IMR-90 (cell line): ENCODE measurements at regions not wholly inside any gene's neighbourhood (a gene's known extent, or its start where the extent isn't known, plus 50 kb on each side); places are given as distances from the start of the nearest gene placed in this dataset.

Experiments
- ATAC-seq: fragments of 200-7000 bp; cut with Tn5 transposase; 2 replicates; pipeline ENCODE4 v1.9.1; 2020; ENCODE audit warnings: low read depth, mild to moderate bottlenecking, moderate library complexity
- BruUV-seq: library from RNA; stranded (reverse); fragments of 400-500 nt; replicated peaks from 2 replicates; lab custom pipeline; 2021; lab: Mats Ljungman, UMichigan
- CTCF ChIA-PET: fragments of 300-600 bp; formaldehyde crosslinking; extraction: SDS; loops from one replicate; lab custom pipeline; 2021; ENCODE audit warnings: antibody characterized with exemption; lab: Yijun Ruan, JAX
- POLR2A ChIA-PET: fragments of 300-600 bp; sonication (Branson Sonifier 250); formaldehyde crosslinking; loops from one replicate; lab custom pipeline; 2022; ENCODE audit warnings: antibody characterized with exemption; ENCODE audit not compliant: unreplicated experiment; lab: Charles Lee
- DNase-seq: peaks from one replicate; pipeline ENCODE4 v3.0.0; 2013
- H2AFZ ChIP-seq: replicated peaks from 2 replicates; pipeline ENCODE3; 2013; ENCODE audit warnings: low read length, mild to moderate bottlenecking; ENCODE audit not compliant: poor library complexity
- H2AK5ac ChIP-seq: 2 replicates; pipeline ENCODE4 v1.6.1; 2013; ENCODE audit warnings: low read depth, low read length, inconsistent platforms
- H2AK9ac ChIP-seq: replicated peaks from 2 replicates; pipeline ENCODE3; 2013; ENCODE audit warnings: mild to moderate bottlenecking, low read depth, low read length, moderate library complexity; ENCODE audit not compliant: poor library complexity
- H2BK120ac ChIP-seq: 2 replicates; pipeline ENCODE4 v1.6.1; 2013; ENCODE audit warnings: low read depth, low read length, inconsistent platforms
- H2BK15ac ChIP-seq: 3 replicates; pipeline ENCODE4 v1.6.1; 2013; ENCODE audit warnings: low read depth, low read length, inconsistent platforms
- H2BK20ac ChIP-seq: 2 replicates; pipeline ENCODE4 v1.6.1; 2013; ENCODE audit warnings: low read depth, mild to moderate bottlenecking, inconsistent platforms, low read length, moderate library complexity
- H2BK5ac ChIP-seq: 2 replicates; pipeline ENCODE4 v1.6.1; 2013; ENCODE audit warnings: mild to moderate bottlenecking, low read depth, low read length, inconsistent platforms; ENCODE audit not compliant: poor library complexity, severe bottlenecking
- H3K14ac ChIP-seq: replicated peaks from 2 replicates; pipeline ENCODE4 v1.6.1; 2013; ENCODE audit warnings: low read depth, low read length, inconsistent platforms
- H3K18ac ChIP-seq: 2 replicates; pipeline ENCODE4 v1.6.1; 2013; ENCODE audit warnings: low read depth, low read length, control low read depth
- H3K23ac ChIP-seq: 2 replicates; pipeline ENCODE4 v1.6.1; 2013; ENCODE audit warnings: low read depth, low read length, inconsistent platforms
- H3K27ac ChIP-seq: 2 replicates; pipeline ENCODE4 v1.5.1; 2013; ENCODE audit warnings: mild to moderate bottlenecking, control low read depth, low read length; ENCODE audit not compliant: insufficient read depth
- H3K27me3 ChIP-seq: 2 replicates; pipeline ENCODE4 v1.6.1; 2013; ENCODE audit warnings: low read length; ENCODE audit not compliant: control insufficient read depth, insufficient read depth
- H3K36me3 ChIP-seq: 2 replicates; pipeline ENCODE4 v1.6.1; 2013; ENCODE audit warnings: low read length, mixed read lengths; ENCODE audit not compliant: control insufficient read depth, insufficient read depth
- H3K4ac ChIP-seq: 2 replicates; pipeline ENCODE4 v1.6.1; 2013; ENCODE audit warnings: low read depth, low read length, inconsistent platforms
- H3K4me1 ChIP-seq: 2 replicates; pipeline ENCODE4 v1.6.1; 2013; ENCODE audit warnings: low read length, mixed read lengths; ENCODE audit not compliant: control insufficient read depth, insufficient read depth
- H3K4me2 ChIP-seq: 2 replicates; pipeline ENCODE4 v1.6.1; 2013; ENCODE audit warnings: low read depth, mild to moderate bottlenecking, control low read depth, low read length, moderate library complexity
- H3K4me3 ChIP-seq: 2 replicates; pipeline ENCODE4 v1.5.1; 2013; ENCODE audit warnings: low read depth, mild to moderate bottlenecking, control low read depth, low read length, moderate library complexity; ENCODE audit not compliant: insufficient read depth
- H3K56ac ChIP-seq: 2 replicates; pipeline ENCODE4 v1.6.1; 2013; ENCODE audit warnings: low read length, inconsistent platforms; ENCODE audit not compliant: insufficient read depth; ENCODE audit errors: extremely low read depth
- H3K79me1 ChIP-seq, 2 experiments: 2 replicates each; pipeline ENCODE4 v1.6.1; 2013; ENCODE audit warnings: low read length in 2 of 2, inconsistent platforms in 1 of 2, low read depth in 1 of 2
- H3K9ac ChIP-seq: 2 replicates; pipeline ENCODE4 v1.6.1; 2013; ENCODE audit warnings: low read depth, low read length, control low read depth
- H3K9me1 ChIP-seq: 2 replicates; pipeline ENCODE4 v1.6.1; 2013; ENCODE audit warnings: low read length, inconsistent platforms; ENCODE audit not compliant: insufficient read depth
- H3K9me3 ChIP-seq: 2 replicates; pipeline ENCODE4 v1.6.1; 2013; ENCODE audit warnings: low read length; ENCODE audit not compliant: control insufficient read depth, insufficient read depth
- H4K20me1 ChIP-seq: 2 replicates; pipeline ENCODE4 v1.6.1; 2013; ENCODE audit warnings: low read length, inconsistent platforms; ENCODE audit not compliant: insufficient read depth
- H4K5ac ChIP-seq: 2 replicates; pipeline ENCODE4 v1.6.1; 2013; ENCODE audit warnings: mild to moderate bottlenecking, low read depth, low read length, control low read depth
- H4K8ac ChIP-seq, 2 experiments: 2 replicates each; pipeline ENCODE4 v1.6.1; 2013; ENCODE audit warnings: low read depth in 2 of 2, low read length in 2 of 2, control low read depth in 1 of 2, inconsistent platforms in 1 of 2
- H4K91ac ChIP-seq: 2 replicates; pipeline ENCODE4 v1.6.1; 2013; ENCODE audit warnings: low read depth, low read length, inconsistent platforms; ENCODE audit not compliant: insufficient read depth
- BHLHE40 ChIP-seq: fragments of 150-350 bp; IDR thresholded peaks from 2 replicates; pipeline ENCODE4 v1.6.1; 2016; ENCODE audit warnings: mild to moderate bottlenecking, low read depth, low read length
- CHD1 ChIP-seq: IDR thresholded peaks from 2 replicates; pipeline ENCODE4 v1.6.1; 2012; ENCODE audit warnings: low read depth, low read length, improper control_type of control experiment
- FOS ChIP-seq: fragments of 150-350 bp; IDR thresholded peaks from 2 replicates; pipeline ENCODE4 v1.6.1; 2016; ENCODE audit warnings: low read depth, low read length
- MXI1 ChIP-seq: IDR thresholded peaks from 2 replicates; pipeline ENCODE4 v1.6.1; 2012; ENCODE audit warnings: low read depth, mild to moderate bottlenecking, low read length, moderate library complexity, borderline replicate concordance
- NFE2L2 ChIP-seq: fragments of 150-350 bp; IDR thresholded peaks from 2 replicates; pipeline ENCODE4 v1.6.1; 2016; ENCODE audit warnings: low read depth, mild to moderate bottlenecking, low read length
- POLR2A ChIP-seq: IDR thresholded peaks from 2 replicates; pipeline ENCODE4 v1.6.1; 2012; ENCODE audit warnings: mild to moderate bottlenecking, low read depth, low read length
- SMC3 ChIP-seq: fragments of 150-350 bp; IDR thresholded peaks from 2 replicates; pipeline ENCODE4 v1.6.1; 2016; ENCODE audit warnings: low read depth, mild to moderate bottlenecking, antibody characterized with exemption, low read length, moderate library complexity
- WGBS, 2 experiments: methylation state at CpG; one replicate each; pipeline versions ENCODE4 v1.1.5 to v1.1.7; 2013; ENCODE audit warnings: missing lambda C conversion rate in 2 of 2; ENCODE audit not compliant: insufficient read length in 1 of 2; ENCODE audit errors: extremely low coverage in 2 of 2; 5-methylcytosine and 5-hydroxymethylcytosine counted together
- dilution Hi-C: fragments of 300-500 bp; cut with HindIII; formaldehyde crosslinking; loops from one replicate; pipeline ENCODE4 v1.14.3; 2018; ENCODE audit warnings: low sequenced_read_pairs; ENCODE audit not compliant: unreplicated experiment
- in situ Hi-C: fragments of 300-500 bp; cut with MboI; formaldehyde crosslinking; loops from 3 replicates; pipeline ENCODE4 v1.14.3; 2019; ENCODE audit warnings: low sequenced_read_pairs, inconsistent platforms, mixed read lengths
- intact Hi-C: fragments of 100-400 bp; cut with micrococcal nuclease; formaldehyde crosslinking; loops from 2 replicates; pipeline ENCODE4 v1.10.0; 2022
- TF ChIP-seq, protein P1 (sequence below): conservative IDR thresholded peaks from 2 replicates; pipeline ENCODE4 v1.5.1; 2012; ENCODE audit warnings: mild to moderate bottlenecking, low read depth, low read length, improper control_type of control experiment
- TF ChIP-seq, protein P2 (sequence below): fragments of 150-350 bp; IDR thresholded peaks from 2 replicates; pipeline ENCODE4 v1.6.1; 2016; ENCODE audit warnings: low read depth, mild to moderate bottlenecking, low read length, moderate library complexity, borderline replicate concordance

DNA sequence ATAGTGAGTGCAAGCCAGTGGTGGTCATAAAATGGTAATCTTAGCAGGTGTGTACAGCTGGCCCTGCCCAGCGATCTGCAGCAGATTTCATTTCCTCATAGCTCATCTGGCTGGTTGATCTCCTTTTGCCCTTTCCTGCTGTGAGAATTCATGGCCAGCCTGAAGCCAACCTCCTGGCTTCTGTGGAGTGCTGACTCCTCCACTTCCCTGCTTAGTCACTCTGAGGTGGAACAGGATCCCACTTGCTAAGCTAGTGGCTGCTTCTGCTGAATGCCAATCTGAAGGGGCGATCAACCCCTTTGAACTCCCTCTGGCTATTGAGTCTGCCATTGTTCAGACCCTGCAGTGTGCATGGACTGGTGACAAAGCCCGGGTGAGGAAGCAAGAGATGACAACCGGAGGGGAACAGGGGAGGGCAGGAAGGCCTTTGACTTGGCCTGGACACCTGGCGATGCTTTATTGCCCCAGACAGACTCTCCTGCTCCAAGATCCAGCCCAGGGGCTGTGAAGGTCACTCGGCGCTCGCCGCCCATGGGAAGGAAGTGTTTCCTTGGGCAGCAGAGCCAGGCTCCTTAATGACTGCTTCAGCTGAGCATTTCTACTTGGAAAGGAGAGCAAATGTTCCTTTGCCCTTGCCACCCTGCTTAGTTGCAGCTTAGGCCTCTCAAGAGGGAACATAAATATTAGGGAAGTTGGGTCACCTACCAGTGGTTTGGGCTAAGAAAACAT lies 341.1 kb downstream of the ZSWIM6 start:
- Histone ChIP-seq H4K20me1 (no peaks in the 10 kb centered on the region), H3K9me1 (no peaks in the 10 kb centered on the region), H4K8ac (no peak overlapping the region), H2AK5ac (no peak overlapping the region), H3K27me3 (peaks cover 23% of the 10 kb centered on the region), H3K4me1 (no peaks in the 10 kb centered on the region), H4K5ac (no peak overlapping the region), H3K27ac (no peak overlapping the region), H2BK15ac (no peak overlapping the region), H4K91ac (no peak overlapping the region), H3K56ac (no peak overlapping the region), H3K9me3 (no peaks in the 10 kb centered on the region), H2BK20ac (no peak overlapping the region), H3K4me2 (no peak overlapping the region), H3K4me3 (no peak overlapping the region), H3K18ac (no peak overlapping the region), H3K79me1 (no peaks in the 10 kb centered on the region), H3K4ac (no peak overlapping the region), H2AFZ (no peak overlapping the region), H3K9ac (no peak overlapping the region), H3K23ac (no peak overlapping the region), H3K14ac (no peak overlapping the region), H3K36me3 (no peaks in the 10 kb centered on the region), H2BK5ac (no peak overlapping the region), H2AK9ac (no peak overlapping the region), H2BK120ac (no peak overlapping the region)
- TF ChIP-seq SMC3: no peak
- TF ChIP-seq POLR2A: no peak
- TF ChIP-seq NFE2L2: no peak
- TF ChIP-seq MXI1: no peak
- no peak for TF ChIP-seq FOS
- no peak for TF ChIP-seq CHD1
- TF ChIP-seq, protein P1, sequence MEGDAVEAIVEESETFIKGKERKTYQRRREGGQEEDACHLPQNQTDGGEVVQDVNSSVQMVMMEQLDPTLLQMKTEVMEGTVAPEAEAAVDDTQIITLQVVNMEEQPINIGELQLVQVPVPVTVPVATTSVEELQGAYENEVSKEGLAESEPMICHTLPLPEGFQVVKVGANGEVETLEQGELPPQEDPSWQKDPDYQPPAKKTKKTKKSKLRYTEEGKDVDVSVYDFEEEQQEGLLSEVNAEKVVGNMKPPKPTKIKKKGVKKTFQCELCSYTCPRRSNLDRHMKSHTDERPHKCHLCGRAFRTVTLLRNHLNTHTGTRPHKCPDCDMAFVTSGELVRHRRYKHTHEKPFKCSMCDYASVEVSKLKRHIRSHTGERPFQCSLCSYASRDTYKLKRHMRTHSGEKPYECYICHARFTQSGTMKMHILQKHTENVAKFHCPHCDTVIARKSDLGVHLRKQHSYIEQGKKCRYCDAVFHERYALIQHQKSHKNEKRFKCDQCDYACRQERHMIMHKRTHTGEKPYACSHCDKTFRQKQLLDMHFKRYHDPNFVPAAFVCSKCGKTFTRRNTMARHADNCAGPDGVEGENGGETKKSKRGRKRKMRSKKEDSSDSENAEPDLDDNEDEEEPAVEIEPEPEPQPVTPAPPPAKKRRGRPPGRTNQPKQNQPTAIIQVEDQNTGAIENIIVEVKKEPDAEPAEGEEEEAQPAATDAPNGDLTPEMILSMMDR: no peak
- TF ChIP-seq, protein P2, sequence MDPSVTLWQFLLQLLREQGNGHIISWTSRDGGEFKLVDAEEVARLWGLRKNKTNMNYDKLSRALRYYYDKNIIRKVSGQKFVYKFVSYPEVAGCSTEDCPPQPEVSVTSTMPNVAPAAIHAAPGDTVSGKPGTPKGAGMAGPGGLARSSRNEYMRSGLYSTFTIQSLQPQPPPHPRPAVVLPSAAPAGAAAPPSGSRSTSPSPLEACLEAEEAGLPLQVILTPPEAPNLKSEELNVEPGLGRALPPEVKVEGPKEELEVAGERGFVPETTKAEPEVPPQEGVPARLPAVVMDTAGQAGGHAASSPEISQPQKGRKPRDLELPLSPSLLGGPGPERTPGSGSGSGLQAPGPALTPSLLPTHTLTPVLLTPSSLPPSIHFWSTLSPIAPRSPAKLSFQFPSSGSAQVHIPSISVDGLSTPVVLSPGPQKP: no peak
- no peak for TF ChIP-seq BHLHE40
- no TSS peak for BruUV-seq
- intact Hi-C loops (no loop called here), in situ Hi-C loops (loop anchor here (25.0 kb wide), 1 partner anchor 711 kb away; no protein-coding TSS in a partner anchor), dilution Hi-C loops (no loop called here)
- ChIA-PET POLR2A (no interaction called here), CTCF (no interaction called here)
- WGBS, 2 experiments: 100% methylated on average over 2 of the region's 9 CpGs; no CpG with 5 or more reads in 1 of the 2 experiments
- peak; percentile 41 for DNase-seq
- ATAC-seq: peak; percentile 51
